Neutrophil (primary cell): ENCODE measurements at regions not wholly inside any gene's neighbourhood (a gene's known extent, or its start where the extent isn't known, plus 50 kb on each side); places are given as distances from the start of the nearest gene placed in this dataset.

Experiments used
- H3K27ac ChIP-seq: fragments of 200-600 bp; sonication (generic); 2 replicates; pipeline ENCODE4 v1.5.1; 2016; ENCODE audit warnings: mild to moderate bottlenecking, moderate library complexity
- H3K27me3 ChIP-seq: fragments of 200-600 bp; sonication (generic); 2 replicates; pipeline ENCODE4 v1.6.0; 2016; ENCODE audit warnings: mild to moderate bottlenecking
- H3K36me3 ChIP-seq: fragments of 200-600 bp; sonication (generic); 2 replicates; pipeline ENCODE4 v1.5.1; 2017
- H3K4me1 ChIP-seq, 2 experiments: fragments of 200-600 bp in 1 of 2; sonication (generic) in 1 of 2; 1 replicate in 1 of 2; 2 replicates in 1 of 2; pipeline versions ENCODE4 v1.5.1 to v1.6.1; 2013 to 2016; ENCODE audit warnings: low read depth in 1 of 2, low read length in 1 of 2, mild to moderate bottlenecking in 1 of 2, moderate library complexity in 1 of 2; ENCODE audit not compliant: control insufficient read depth in 1 of 2, insufficient read depth in 1 of 2
- H3K4me3 ChIP-seq, 2 experiments: fragments of 200-600 bp in 1 of 2; sonication (generic) in 1 of 2; 1 replicate in 1 of 2; 2 replicates in 1 of 2; pipeline ENCODE4 v1.5.1; 2013 to 2016; ENCODE audit warnings: low read depth in 1 of 2, low read length in 1 of 2, mild to moderate bottlenecking in 1 of 2, moderate library complexity in 1 of 2
- H3K9me3 ChIP-seq: fragments of 200-600 bp; sonication (generic); 2 replicates; pipeline ENCODE4 v1.5.1; 2016
- TF ChIP-seq, protein P1 (sequence below): fragments of 200-600 bp; sonication (generic); IDR thresholded peaks from 2 replicates; pipeline ENCODE4 v1.5.1; 2016; ENCODE audit warnings: antibody characterized with exemption

GRCh38 chr12:77578466-77579220 lies 252.1 kb upstream of the NAV3 start:
- no peaks in the 10 kb centered on the region for H3K9me3 ChIP-seq
- TF ChIP-seq, protein P1, sequence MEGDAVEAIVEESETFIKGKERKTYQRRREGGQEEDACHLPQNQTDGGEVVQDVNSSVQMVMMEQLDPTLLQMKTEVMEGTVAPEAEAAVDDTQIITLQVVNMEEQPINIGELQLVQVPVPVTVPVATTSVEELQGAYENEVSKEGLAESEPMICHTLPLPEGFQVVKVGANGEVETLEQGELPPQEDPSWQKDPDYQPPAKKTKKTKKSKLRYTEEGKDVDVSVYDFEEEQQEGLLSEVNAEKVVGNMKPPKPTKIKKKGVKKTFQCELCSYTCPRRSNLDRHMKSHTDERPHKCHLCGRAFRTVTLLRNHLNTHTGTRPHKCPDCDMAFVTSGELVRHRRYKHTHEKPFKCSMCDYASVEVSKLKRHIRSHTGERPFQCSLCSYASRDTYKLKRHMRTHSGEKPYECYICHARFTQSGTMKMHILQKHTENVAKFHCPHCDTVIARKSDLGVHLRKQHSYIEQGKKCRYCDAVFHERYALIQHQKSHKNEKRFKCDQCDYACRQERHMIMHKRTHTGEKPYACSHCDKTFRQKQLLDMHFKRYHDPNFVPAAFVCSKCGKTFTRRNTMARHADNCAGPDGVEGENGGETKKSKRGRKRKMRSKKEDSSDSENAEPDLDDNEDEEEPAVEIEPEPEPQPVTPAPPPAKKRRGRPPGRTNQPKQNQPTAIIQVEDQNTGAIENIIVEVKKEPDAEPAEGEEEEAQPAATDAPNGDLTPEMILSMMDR, result no peak
- H3K27me3 ChIP-seq, result no peaks in the 10 kb centered on the region
- no peak overlapping the region for H3K4me3 ChIP-seq
- no peaks in the 10 kb centered on the region for H3K4me1 ChIP-seq
- no peak overlapping the region for H3K27ac ChIP-seq
- H3K36me3 ChIP-seq, result no peaks in the 10 kb centered on the region

DNA sequence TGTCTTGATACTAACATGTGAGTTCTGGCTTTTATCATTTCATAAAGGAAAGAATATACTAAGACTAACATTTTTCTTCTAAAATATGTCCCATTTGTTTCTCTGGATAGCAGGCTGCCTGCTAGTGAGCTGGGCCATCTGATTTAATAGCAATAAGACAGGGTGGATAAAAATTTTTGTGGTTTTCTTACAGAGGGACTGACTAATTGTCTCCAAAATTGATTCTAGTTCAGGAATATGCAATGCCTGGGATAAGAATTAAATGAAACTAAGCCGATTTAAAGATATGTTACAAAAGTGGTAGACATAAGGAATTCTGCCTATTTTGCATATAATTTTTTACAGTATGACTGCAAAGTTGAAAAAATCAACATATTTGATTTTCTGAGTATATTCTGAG lies 252.9 kb upstream of the NAV3 start:
- Histone ChIP-seq H3K4me3 (no peak overlapping the region), H3K9me3 (no peaks in the 10 kb centered on the region), H3K27ac (no peak overlapping the region), H3K4me1 (no peaks in the 10 kb centered on the region), H3K27me3 (no peaks in the 10 kb centered on the region), H3K36me3 (no peaks in the 10 kb centered on the region)
- TF ChIP-seq, protein P1, result no peak

DNA sequence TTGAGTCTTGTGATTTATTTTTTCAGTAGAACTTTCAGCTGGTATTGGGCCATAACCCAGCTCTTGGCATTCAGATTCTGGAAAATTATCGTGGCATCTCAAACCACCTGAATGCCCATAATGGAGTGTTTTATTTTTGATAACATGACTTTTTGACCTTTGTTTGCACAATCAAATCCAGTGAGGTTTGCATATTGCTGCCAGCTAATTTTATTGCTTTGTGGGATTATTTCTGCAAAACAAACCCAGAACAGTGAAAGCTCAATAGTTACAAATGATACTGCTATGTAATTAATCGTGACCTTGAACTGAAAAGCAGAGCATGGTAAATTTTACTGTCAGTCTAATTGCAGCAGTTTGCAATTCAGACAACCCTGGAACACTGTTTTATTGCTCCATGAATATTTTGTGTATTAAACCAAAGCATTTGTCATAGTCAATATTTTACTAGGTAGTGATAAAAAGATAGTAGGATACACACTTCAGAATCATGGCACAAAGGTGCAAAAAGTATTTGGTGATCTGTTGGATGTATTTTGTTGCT lies 255.2 kb upstream of the NAV3 start:
- no peaks in the 10 kb centered on the region for H3K4me1 ChIP-seq
- H3K9me3 ChIP-seq, result no peaks in the 10 kb centered on the region
- TF ChIP-seq, protein P1, result no peak
- H3K4me3 ChIP-seq, result no peak overlapping the region
- H3K27ac ChIP-seq, result no peak overlapping the region
- H3K36me3 ChIP-seq, result no peaks in the 10 kb centered on the region
- H3K27me3 ChIP-seq, result no peaks in the 10 kb centered on the region

DNA sequence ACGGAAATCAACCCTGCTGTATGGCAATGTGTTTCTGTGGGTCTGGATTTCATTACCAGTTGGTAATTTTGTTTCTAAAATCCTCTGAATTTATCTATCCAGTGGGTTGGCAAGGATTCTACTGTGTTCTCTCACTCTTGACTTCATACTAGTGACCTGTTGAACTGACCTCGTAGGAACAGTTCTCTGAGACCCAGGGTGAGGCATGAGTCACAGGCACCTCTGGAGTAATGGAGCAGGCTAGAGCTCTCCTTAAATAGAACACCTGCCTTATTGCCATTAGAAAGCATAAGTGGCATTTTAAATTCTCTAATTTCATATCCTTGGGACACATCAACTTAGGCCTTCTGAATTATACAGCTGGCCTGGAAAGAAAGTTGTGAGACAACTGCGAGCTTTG lies 258.3 kb upstream of the NAV3 start:
- Histone ChIP-seq H3K36me3 (no peaks in the 10 kb centered on the region), H3K27ac (no peak overlapping the region), H3K4me1 (no peaks in the 10 kb centered on the region), H3K9me3 (no peaks in the 10 kb centered on the region), H3K27me3 (no peaks in the 10 kb centered on the region), H3K4me3 (no peak overlapping the region)
- TF ChIP-seq, protein P1, result no peak

GRCh38 chr12:77571768-77572167 lies 258.9 kb upstream of the NAV3 start:
- TF ChIP-seq, protein P1, result no peak
- Histone ChIP-seq H3K9me3 (no peaks in the 10 kb centered on the region), H3K36me3 (no peaks in the 10 kb centered on the region), H3K27ac (no peak overlapping the region), H3K4me3 (no peak overlapping the region), H3K4me1 (no peaks in the 10 kb centered on the region), H3K27me3 (no peaks in the 10 kb centered on the region)
